ENCODE measurements at regions not wholly inside any gene's neighbourhood (a gene's known extent, or its start where the extent isn't known, plus 50 kb on each side); places are given as distances from the start of the nearest gene placed in this dataset.

DNA sequence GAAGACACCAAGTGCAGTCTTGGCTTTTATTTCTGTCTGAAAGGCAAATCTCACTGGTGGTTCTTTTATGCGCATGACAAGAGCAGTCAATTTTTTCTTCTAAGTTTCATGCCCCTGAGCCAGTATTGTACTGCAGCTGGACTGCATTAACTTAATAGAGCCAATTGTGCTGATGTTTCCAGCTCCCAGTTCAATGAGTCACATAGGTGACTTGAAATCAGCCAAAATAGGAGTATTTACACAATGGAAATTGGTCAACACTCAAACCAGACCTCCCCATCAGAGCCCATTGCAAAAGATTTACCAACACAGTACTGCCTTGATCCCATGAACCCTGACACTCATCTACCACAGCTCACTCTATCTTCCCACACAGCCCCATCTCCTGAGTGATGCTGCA is 100.3 kb upstream of the GUCY1A1 start:
- H3K4me3 ChIP-seq (ENCODE audit: low read length) = no peak overlapping the region
- no peak for DNase-seq (ENCODE audit: low read depth, low spot score)

DNA sequence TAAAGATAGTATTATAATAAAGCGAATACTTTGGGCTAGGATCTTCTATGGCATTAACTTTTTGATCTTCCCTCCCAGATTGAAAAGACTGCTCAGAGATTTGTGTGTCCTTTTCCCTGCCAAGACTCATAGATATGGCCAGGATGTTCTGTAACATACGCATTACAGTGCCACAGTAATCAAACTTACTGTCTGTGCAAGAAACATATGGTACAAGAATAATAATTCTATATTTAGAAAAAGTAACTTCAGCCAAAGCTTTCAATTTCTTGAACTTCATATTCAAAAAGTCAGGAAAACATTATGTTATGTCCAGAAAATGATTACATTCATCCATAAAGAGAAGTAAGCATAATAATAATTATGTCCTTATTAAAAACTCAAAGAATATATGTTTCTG is 100.9 kb upstream of the GUCY1A1 start:
- DNase-seq (ENCODE audit: low read depth, low spot score) = no peak
- H3K4me3 ChIP-seq (ENCODE audit: low read length) = no peak overlapping the region

DNA sequence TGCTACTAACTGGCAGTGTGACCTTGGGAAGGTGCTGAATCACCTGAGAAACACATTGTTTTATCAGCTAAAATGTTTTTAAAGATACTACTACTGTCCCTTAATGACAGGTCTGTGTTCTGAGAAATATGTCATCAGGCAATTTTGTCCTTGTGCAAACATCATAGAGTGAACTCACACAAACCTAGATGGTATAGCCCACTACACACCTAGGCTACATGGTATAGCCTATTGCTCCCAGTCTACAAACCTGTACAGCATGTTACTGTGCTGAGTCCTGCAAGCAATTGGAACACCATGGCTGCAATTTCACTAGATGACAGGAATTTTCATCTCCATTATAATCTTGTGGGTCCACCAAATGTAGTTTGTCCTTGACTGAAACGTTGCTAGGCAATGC is 101.3 kb upstream of the GUCY1A1 start:
- no peak for DNase-seq (ENCODE audit: low read depth, low spot score)

DNA sequence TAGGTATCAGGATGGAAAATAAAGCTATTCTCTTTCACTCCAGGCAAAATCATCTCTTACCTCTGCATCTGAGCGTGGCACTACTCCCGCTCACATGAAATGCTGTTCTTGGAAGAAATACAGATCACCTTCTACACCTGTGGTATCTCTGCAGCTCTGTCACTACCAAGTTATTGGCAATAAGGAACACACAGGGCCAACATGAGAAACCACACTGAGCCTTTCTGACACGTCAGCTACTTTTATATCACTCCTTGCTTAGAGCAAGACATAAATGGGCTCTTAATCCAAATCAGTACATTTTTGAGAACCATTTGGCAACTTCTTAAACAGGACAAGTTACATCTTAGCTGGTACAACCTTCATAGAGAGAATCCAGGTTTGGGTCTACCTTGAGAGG is 101.8 kb upstream of the GUCY1A1 start:
- DNase-seq (ENCODE audit: low read depth, low spot score) = no peak
- no peak overlapping the region for H3K4me3 ChIP-seq (ENCODE audit: low read length)

More for the DNA sequence above, 101.3 kb upstream of the GUCY1A1 start:
- H3K4me3 ChIP-seq (ENCODE audit: low read length) = no peak overlapping the region

DNA sequence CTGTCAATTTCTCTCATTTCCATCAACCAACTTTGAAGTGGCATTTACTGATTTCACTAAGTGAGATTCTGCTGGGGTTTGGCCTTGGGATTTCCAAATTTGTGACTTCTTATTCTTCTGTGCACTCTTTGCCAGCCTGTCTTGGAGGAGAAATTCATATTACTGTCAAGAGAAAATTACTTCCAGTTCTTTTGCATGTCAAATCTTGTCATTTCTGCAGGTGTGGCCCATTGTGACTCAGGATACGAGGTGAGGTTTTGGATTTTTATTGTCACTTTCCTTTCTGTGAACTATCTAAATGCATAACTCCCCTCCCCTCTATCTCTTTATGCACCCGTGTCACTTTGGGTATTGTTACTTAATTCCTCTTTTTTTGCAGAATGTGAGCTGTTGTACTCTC is 102.6 kb upstream of the GUCY1A1 start:
- no peak for DNase-seq (ENCODE audit: low read depth, low spot score)

DNA sequence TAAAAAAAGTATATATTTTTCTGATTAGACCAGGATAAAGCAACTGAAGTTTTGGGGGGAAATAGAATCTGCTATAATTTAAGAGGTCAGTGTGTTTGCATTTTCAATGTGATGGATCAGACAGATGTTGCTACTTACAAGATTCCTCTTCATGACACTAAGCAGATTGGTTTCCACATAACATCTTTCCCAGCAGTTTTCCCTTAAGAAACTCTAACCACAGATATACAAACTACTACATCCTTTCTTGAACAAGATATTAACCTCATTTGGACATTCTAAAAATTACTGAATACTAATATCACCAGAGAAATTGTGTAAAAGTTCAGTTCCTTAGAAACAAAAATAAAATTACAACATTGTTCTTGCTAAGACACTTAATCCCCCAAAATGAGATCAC is 106.7 kb upstream of the GUCY1A1 start:
- no peak for DNase-seq (ENCODE audit: low read depth, low spot score)
- no peak overlapping the region for H3K4me3 ChIP-seq (ENCODE audit: low read length)

More for the DNA sequence above, 102.6 kb upstream of the GUCY1A1 start:
- H3K4me3 ChIP-seq (ENCODE audit: low read length) = no peak overlapping the region

DNA sequence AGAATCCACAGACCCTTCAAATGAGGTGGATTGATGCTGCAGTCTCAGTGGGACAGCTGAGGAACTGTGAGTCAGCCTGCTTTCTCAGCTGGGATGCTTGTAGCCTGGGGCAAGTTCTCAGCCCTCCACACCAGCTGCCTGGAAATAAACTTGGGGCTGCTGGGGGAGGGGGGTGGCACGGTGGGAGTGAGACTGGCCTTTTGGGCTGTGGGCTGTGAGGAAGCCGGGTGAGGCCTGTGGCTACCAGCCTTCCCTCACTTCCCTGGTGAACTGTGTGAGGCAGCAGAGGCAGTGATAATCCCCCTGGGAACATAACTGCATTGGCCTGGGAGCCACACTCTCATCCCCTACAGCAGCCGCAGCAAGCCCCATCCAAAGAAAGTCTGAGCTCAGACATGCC is 114.5 kb upstream of the GUCY1A1 start:
- no peak overlapping the region for H3K4me3 ChIP-seq (ENCODE audit: low read length)
- no peak for DNase-seq (ENCODE audit: low read depth, low spot score)

DNA sequence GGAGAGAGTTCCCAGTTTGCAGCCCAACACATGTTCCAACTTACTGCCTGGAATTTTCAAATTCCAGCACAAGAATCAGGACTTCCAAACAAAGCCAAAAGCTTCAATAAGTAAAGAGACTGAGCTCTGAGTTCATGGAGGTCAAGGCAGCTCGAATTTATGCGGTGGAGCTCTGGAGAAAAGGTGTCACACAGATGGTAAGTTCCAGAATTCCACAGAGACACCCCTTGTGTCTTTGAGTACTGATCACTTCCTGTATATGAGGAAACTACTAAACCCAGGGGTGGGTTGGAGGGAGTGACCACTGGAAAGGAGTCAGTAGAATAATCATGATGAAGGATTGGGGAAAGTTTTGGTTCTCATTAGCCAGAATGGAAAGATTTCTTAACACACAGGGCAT is 118.5 kb upstream of the GUCY1A1 start:
- H3K4me3 ChIP-seq (ENCODE audit: low read length) = no peak overlapping the region
- DNase-seq (ENCODE audit: low read depth, low spot score) = no peak

DNA sequence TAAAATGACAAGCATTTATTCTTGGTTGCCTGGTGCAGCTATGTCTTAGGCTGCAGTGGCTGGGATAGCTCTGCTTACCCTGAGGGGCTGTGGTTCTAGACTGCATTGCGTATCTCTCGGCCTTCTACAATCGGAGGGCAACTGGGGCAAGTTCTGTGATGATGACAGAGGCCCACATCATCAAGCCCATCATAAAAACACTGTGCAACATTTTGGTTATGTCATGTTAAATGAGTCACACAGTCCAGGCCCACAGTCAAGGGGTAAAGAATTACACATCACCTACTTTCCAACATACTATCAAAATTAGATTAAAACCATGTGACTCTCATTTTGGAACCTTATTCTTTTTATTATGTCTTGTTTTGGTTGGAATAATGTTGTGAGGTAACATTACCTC is 120.2 kb upstream of the GUCY1A1 start:
- no peak for DNase-seq (ENCODE audit: low read depth, low spot score)
- no peak overlapping the region for H3K4me3 ChIP-seq (ENCODE audit: low read length)

DNA sequence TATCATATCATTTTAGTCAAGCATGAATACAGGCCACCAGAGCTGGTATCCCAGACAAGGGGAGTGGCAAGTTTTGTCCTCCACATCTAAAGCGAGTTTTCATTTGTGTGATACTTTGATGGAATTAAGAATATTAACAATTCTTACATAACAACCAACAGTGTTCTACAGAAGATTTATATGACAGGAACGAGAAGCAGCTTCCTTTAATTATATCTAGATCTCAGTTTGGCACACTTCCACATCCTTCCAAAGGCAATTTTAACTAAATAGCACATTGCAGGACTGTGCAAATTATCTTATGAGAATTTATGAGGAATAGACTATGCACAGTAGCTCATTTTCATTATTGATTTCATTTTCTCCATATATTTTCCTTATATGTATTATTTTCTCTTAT is 121.2 kb upstream of the GUCY1A1 start:
- no peak for DNase-seq (ENCODE audit: low read depth, low spot score)
- no peak overlapping the region for H3K4me3 ChIP-seq (ENCODE audit: low read length)

DNA sequence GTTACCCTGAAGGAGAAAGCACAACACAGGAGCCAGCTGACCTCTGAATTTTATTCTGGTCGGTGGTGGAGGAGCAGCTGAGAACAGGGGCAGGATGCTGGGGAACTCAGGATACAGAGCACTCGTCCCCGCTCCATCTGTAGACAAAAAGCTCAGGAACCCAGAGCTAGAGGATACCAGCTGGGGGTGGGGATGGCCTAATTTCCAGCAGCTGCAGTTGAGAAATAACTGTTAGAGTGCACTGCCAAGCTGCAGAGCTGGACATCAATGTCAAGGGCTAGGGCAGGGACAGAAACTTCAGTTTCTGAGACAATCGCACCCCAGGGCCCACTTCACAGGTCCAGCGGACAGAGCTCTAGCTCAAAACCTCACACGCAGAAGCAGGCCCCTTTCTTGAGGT is 122.1 kb upstream of the GUCY1A1 start:
- H3K4me3 ChIP-seq (ENCODE audit: low read length) = no peak overlapping the region
- no peak for DNase-seq (ENCODE audit: low read depth, low spot score)

DNA sequence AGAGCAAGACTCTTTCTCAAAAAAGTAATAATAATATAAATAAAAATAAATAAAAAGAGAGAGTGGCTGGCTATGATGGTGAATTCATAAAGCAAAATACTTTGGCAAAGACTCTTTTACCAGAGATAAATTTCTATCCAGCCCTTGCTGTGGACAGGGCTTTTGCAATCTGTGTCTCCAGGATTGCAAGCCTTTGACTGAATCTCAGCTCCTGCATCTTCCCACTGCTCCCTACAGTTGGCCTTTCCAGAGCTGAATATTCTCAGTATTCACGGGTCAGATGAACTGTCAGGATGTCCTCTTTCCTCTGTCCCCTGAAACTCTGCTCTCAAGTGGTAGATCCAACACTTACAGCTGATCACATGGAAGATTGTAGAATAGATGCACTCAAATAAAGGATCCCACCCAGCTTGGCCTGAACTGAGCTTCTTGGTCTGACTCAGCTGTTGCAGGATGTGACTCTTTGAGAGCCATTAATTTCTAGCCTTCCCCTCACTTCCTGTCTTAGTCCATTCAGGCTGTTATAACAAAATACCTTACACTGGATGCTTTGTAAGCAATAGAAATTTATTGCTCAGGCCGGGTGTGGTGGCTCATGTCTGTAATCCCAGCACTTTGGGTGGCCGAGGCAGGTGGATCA is 123.4 kb upstream of the GUCY1A1 start:
- DNase-seq (ENCODE audit: low read depth, low spot score) = no peak
- H3K4me3 ChIP-seq (ENCODE audit: low read length) = no peak overlapping the region

DNA sequence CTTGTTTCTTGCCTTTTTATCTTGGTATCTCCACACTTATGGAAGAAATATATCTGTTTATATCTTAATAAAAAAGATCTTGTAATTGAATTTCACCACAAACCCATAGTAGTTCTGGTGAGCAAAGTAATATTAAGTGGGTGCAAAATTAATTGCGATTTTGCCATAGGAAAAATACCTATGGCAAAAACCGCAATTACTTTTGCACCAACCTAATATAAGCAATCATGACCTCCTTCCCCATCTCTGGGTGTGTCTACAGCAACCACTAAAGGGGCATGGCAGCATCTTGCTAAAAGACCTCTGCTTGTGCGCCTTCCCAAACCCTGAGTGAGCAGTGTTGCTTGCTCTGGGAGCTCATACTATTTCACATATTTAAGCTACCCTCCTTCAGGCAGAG is 124.2 kb upstream of the GUCY1A1 start:
- DNase-seq (ENCODE audit: low read depth, low spot score) = no peak
- H3K4me3 ChIP-seq (ENCODE audit: low read length) = no peak overlapping the region

DNA sequence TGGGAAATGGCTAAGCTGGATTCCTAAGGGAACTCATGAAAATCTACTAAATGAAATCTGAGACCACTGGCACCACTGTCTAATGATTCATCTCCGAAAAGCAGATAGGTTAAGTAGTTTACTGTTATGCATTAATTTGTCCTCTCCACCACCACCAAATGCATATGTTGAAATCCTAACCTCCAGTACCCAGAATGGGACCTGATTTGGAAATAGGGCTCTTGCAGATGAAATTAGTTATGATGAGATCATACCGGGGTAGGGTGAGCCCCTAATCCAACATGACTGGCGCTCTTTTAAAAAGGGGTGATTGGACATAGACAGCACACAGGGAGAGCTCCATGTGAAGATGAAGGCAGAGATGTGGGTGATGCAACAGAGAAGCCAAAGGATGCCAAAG is 124.9 kb upstream of the GUCY1A1 start:
- no peak overlapping the region for H3K4me3 ChIP-seq (ENCODE audit: low read length)
- no peak for DNase-seq (ENCODE audit: low read depth, low spot score)

DNA sequence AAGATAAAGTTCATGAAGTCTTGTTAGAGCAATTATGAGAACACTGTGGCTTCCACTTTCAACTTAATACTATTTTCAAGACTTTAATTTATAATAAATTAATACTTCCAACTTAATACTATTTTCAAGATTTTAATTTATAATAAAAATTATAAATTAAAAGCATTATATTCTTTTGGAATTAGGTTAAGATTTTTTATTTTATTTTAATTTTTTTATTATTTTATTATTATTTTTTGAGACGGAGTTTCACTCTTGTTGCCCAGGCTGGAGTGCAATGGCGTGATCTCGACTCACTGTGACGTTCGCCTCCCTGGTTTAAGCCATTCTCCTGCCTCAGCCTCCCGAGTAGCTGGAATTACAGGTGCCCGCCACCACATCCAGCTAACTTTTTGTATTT is 126.0 kb upstream of the GUCY1A1 start:
- no peak for DNase-seq (ENCODE audit: low read depth, low spot score)
- H3K4me3 ChIP-seq (ENCODE audit: low read length) = no peak overlapping the region

DNA sequence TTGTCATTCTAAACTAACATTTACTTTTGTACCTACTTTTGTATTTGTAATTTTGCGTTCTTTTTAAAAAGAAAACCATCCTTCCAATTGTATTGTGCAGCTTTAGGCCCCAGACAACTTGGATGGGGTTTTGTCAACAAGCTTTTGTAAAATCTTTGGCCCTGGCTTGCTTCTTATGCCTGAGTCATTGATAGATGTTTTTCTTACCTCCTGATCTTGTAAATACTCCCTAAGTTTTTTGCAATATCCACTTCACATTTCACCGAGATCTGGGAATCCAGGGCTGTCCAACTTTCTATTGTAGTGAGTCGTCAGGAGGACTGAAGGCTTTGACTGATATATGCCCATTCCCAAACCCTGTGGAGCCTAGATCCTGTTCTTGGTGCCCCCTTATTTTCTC is 126.9 kb upstream of the GUCY1A1 start:
- DNase-seq (ENCODE audit: low read depth, low spot score) = no peak
- no peak overlapping the region for H3K4me3 ChIP-seq (ENCODE audit: low read length)

DNA sequence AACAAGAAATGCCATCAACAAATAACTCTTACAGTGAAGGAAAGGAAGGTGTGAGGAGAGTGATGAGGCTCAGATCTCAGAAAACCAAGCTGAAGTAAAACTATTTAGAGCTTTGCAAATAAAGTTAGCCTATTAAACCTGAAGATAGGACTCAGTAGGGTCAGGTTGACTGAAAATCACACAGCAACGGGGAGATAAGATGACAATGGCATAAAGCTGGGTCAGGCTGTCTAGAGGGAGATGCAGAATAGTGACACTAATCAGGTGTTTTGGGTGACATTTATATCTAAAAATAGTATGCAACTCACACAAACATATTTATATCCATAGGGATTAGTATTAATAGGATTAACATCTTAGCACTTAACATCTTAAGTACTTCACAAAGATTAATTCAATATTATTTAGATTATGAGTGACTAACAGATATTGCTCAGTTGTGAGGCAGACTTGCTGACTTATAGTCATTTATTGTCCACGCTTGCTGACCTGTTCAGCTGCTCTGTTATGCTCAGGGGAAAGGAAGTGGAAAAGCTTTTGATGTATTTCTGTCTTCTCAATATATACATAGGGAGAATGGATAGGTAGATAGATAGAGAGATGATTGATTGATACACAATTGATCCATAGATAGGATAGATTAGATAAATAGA is 130.7 kb upstream of the GUCY1A1 start:
- DNase-seq (ENCODE audit: low read depth, low spot score) = no peak
- H3K4me3 ChIP-seq (ENCODE audit: low read length) = no peak overlapping the region

DNA sequence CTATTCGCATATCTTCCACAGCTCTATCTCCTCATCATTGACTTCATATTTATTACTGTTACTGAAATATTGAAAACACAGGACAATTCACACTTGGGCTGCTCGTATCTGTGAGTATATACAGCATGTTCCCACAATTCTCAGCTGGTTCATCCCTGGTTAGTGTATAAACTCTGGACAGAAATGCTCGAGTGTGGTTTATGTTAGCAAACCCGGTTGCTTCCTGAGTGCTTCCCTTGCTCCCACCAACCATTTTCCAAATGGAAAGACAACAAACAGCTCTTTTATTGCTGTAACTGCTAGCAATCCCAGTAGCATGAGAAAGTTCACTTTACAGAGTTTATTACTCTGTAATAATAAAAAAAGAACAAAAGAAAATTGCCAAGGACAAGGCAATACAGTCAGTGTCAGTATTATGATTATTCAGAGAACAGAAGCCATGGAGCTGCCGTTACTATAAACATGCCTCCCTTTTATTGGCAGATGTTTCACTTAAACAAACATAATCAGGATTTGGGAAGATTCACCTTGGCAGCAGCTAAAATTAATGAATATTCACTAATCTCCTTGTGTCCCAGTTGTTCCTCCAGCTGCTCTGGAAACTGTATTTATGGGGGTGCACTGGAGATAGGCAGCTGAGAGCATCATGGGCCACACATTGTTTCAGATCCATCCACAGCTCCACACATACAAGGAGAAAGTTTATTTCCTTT is 134.1 kb upstream of the GUCY1A1 start:
- DNase-seq (ENCODE audit: low read depth, low spot score) = no peak

DNA sequence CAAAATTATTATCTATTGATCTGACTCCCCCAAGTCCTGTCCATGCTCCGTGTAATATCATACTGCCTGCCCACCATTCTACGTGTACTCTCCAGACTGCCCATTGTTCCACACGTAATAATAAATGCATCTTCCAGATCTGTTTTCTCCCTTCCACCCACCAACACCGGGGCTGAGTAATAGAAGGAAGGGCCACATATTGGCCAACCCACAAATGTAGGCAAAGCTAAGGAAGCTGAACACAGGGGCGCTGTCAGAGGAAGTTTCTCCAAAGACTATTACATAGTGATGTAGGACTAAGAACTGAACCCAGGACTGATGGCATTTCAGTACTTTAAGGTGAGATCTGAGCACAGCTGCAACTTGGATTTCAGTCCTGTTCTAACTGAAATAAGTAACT is 135.8 kb upstream of the GUCY1A1 start:
- no peak overlapping the region for H3K4me3 ChIP-seq (ENCODE audit: low read length)
- DNase-seq (ENCODE audit: low read depth, low spot score) = no peak

More for the DNA sequence above, 134.1 kb upstream of the GUCY1A1 start:
- no peak overlapping the region for H3K4me3 ChIP-seq (ENCODE audit: low read length)

DNA sequence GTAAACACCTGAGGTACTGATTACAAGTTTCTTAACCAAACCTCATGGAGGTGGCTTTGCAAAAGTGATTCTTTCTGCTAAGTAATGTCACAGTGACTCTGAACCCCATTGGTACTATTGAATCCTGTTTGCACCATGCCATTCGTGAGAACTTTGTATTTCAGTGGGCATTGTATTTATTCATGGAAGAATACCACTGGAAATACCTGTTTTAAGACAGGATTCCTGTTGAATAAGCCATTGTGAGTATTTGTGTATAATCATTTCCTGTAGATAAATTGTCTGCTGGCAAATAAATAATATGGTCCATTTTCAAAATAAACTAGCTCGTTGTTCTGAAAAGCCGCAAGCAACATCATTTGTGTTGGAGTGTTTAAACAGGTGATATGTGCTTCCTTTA is 136.4 kb upstream of the GUCY1A1 start:
- H3K4me3 ChIP-seq (ENCODE audit: low read length) = no peak overlapping the region
- DNase-seq (ENCODE audit: low read depth, low spot score) = no peak

DNA sequence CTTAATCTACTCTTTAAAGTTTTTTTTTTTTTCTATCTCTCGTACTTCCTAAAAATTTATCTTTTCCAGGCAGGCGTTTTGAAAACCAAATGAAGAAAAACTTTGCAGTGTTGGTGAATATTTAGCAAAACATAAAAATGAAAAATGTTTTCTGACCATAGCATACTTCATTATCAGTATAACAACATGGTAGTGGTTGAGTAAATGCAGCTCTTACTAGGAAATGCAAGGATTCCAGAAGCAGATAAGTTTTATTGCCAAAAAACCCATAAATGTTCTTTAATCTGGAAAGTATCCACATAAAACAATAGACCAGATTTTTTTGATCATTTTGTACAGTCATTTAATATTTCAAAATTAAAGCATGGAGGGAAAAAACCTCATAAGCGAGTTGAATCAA is 136.9 kb upstream of the GUCY1A1 start:
- DNase-seq (ENCODE audit: low read depth, low spot score) = no peak
- no peak overlapping the region for H3K4me3 ChIP-seq (ENCODE audit: low read length)
